ENCODE measurements at regions not wholly inside any gene's neighbourhood (a gene's known extent, or its start where the extent isn't known, plus 50 kb on each side); places are given as distances from the start of the nearest gene placed in this dataset.
A peak's percentile ranks its signal among the peaks of the same experiment; 100 is the strongest.

DNA sequence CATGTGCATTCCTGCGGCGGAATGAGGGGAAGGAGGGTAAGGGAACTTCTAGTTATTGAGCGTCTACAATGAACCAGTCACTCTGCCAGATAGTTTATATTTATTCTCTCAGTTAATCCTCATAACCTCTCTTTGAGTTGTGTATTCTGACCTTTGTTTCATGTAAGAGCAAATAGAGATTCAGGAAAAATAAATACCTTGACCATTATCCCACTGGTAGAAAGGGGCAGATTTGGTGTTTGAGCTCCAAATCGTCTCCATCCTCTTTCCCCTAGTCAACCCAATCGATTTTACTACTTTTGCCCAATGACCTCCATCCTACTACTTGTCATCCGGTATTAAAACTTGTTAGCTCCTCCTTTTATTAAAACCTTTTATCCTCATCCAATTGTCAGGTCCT is 157.1 kb upstream of the SESN3 start:
- TF ChIP-seq, protein P1, sequence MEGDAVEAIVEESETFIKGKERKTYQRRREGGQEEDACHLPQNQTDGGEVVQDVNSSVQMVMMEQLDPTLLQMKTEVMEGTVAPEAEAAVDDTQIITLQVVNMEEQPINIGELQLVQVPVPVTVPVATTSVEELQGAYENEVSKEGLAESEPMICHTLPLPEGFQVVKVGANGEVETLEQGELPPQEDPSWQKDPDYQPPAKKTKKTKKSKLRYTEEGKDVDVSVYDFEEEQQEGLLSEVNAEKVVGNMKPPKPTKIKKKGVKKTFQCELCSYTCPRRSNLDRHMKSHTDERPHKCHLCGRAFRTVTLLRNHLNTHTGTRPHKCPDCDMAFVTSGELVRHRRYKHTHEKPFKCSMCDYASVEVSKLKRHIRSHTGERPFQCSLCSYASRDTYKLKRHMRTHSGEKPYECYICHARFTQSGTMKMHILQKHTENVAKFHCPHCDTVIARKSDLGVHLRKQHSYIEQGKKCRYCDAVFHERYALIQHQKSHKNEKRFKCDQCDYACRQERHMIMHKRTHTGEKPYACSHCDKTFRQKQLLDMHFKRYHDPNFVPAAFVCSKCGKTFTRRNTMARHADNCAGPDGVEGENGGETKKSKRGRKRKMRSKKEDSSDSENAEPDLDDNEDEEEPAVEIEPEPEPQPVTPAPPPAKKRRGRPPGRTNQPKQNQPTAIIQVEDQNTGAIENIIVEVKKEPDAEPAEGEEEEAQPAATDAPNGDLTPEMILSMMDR (IDR thresholded peaks at IDR 0.05; ENCODE audit: control insufficient read depth, insufficient read depth, low read depth, low read length, missing control alignments): no peak
- H3K4me3 ChIP-seq (ENCODE audit: control insufficient read depth, low read depth, low read length): no peak overlapping the region
- DNase-seq (ENCODE audit: low read depth): no peak

DNA sequence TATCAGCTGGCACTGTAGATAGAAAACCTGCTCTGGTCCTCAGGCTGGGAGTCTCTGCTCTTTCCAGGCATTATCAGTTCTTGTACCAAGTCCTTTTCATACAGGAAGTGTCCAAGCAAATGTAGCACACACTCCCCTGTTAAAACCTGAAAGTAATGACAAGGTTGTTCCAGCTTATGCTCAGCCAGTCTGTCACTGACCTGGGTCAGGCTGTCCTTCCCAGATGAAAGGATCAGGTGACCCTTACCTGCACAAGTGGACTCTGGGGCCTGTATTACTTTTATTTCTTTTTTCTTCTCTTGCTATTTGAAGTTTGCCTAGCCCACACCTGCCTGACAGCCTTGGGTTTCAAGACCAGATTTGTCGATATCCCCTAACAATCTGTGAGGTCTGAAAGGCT is 156.3 kb upstream of the SESN3 start:
- TF ChIP-seq, protein P1 (IDR thresholded peaks at IDR 0.05; ENCODE audit: control insufficient read depth, insufficient read depth, low read depth, low read length, missing control alignments): no peak
- DNase-seq (ENCODE audit: low read depth): no peak
- no peak overlapping the region for H3K4me3 ChIP-seq (ENCODE audit: control insufficient read depth, low read depth, low read length)

DNA sequence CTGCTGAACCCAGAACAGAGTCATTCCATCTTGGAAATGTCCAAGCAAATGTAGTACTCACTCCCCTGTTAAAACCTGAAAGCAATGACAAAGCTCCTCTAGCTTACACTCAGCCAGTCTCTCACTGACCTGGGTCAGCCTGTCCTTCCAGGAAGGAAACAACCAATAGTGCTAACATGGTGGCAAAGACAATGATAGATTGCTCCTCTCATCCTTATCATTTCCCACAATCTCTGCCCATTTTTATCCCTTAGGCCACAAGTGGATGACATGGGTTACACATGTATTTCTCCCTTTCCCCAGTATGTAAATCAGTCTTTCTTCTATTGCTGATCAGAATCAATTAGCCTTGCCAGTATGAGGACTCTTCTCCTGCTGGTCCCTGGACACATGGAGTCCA is 154.6 kb upstream of the SESN3 start:
- no peak overlapping the region for H3K4me3 ChIP-seq (ENCODE audit: control insufficient read depth, low read depth, low read length)
- TF ChIP-seq, protein P1 (IDR thresholded peaks at IDR 0.05; ENCODE audit: control insufficient read depth, insufficient read depth, low read depth, low read length, missing control alignments): no peak
- DNase-seq (ENCODE audit: low read depth): no peak

- TF ChIP-seq, protein P1 (IDR thresholded peaks at IDR 0.05; ENCODE audit: control insufficient read depth, insufficient read depth, low read depth, low read length, missing control alignments): no peak
- no peak for DNase-seq (ENCODE audit: low read depth)
- H3K4me3 ChIP-seq (ENCODE audit: control insufficient read depth, low read depth, low read length): no peak overlapping the region
Observed at GRCh38 chr11:95379479-95379878, 148.5 kb upstream of the SESN3 start.

- no peak overlapping the region for H3K4me3 ChIP-seq (ENCODE audit: control insufficient read depth, low read depth, low read length)
- DNase-seq (ENCODE audit: low read depth): no peak
- TF ChIP-seq, protein P1 (IDR thresholded peaks at IDR 0.05; ENCODE audit: control insufficient read depth, insufficient read depth, low read depth, low read length, missing control alignments): no peak
Observed at GRCh38 chr11:95378789-95379188, 147.8 kb upstream of the SESN3 start.

- H3K4me3 ChIP-seq (ENCODE audit: control insufficient read depth, low read depth, low read length): no peak overlapping the region
- no peak for DNase-seq (ENCODE audit: low read depth)
- TF ChIP-seq, protein P1 (IDR thresholded peaks at IDR 0.05; ENCODE audit: control insufficient read depth, insufficient read depth, low read depth, low read length, missing control alignments): no peak
Observed at GRCh38 chr11:95378111-95378510, 147.1 kb upstream of the SESN3 start.

- TF ChIP-seq, protein P1 (IDR thresholded peaks at IDR 0.05; ENCODE audit: control insufficient read depth, insufficient read depth, low read depth, low read length, missing control alignments): no peak
- DNase-seq (ENCODE audit: low read depth): peak; percentile 69
- no peak overlapping the region for H3K4me3 ChIP-seq (ENCODE audit: control insufficient read depth, low read depth, low read length)
Observed at GRCh38 chr11:95375886-95376285, 144.9 kb upstream of the SESN3 start.
